H1 (cell line): ENCODE measurements at regions not wholly inside any gene's neighbourhood (a gene's known extent, or its start where the extent isn't known, plus 50 kb on each side); places are given as distances from the start of the nearest gene placed in this dataset.

Experiments used
- CBX5 ChIP-seq: fragments of 300-800, 300-1000 bp; sonication (generic); IDR thresholded peaks from 2 replicates; pipeline ENCODE4 v1.7.1; 2016; ENCODE audit warnings: antibody characterized with exemption, low read length, low read depth
- E2F6 ChIP-seq: IDR thresholded peaks from 2 replicates; pipeline ENCODE4 v1.6.1; 2012; ENCODE audit warnings: inconsistent platforms
- EP300 ChIP-seq, 2 experiments: IDR thresholded peaks; 1 replicate in 1 of 2; 2 replicates in 1 of 2; pipeline ENCODE4 v1.6.1; 2011 to 2012; ENCODE audit warnings: low read depth in 2 of 2, low read length in 2 of 2, mild to moderate bottlenecking in 2 of 2, borderline replicate concordance in 1 of 2, inconsistent platforms in 1 of 2, moderate library complexity in 1 of 2
- GTF2F1 ChIP-seq: IDR thresholded peaks from 2 replicates; pipeline ENCODE4 v1.6.1; 2012; ENCODE audit warnings: low read depth, low read length, improper control_type of control experiment, borderline replicate concordance
- KDM5A ChIP-seq: fragments of 200-600 bp; IDR thresholded peaks from 2 replicates; pipeline ENCODE4 v1.7.1; 2012; ENCODE audit warnings: mild to moderate bottlenecking, low read length, inconsistent platforms, mixed read lengths
- POLR2A ChIP-seq, 2 experiments: IDR thresholded peaks; 1 replicate in 1 of 2; 2 replicates in 1 of 2; pipeline ENCODE4 v1.6.1; 2011; ENCODE audit warnings: low read depth in 2 of 2, low read length in 2 of 2, mild to moderate bottlenecking in 2 of 2; ENCODE audit errors: control extremely low read depth in 1 of 2
- POLR2AphosphoS5 ChIP-seq: IDR thresholded peaks from 2 replicates; pipeline ENCODE4 v1.6.1; 2011; ENCODE audit warnings: low read depth, low read length
- TF ChIP-seq, protein P1 (sequence below), 3 experiments: IDR thresholded peaks; 1 replicate in 2 of 3; 2 replicates in 1 of 3; pipeline versions ENCODE4 v1.5.1 to v1.6.1; 2011; ENCODE audit warnings: low read length in 3 of 3, mild to moderate bottlenecking in 3 of 3, inconsistent platforms in 2 of 3, low read depth in 1 of 3, moderate library complexity in 1 of 3; ENCODE audit not compliant: insufficient read depth in 1 of 3; ENCODE audit errors: control extremely low read depth in 1 of 3

- no peak for TF ChIP-seq EP300 (IDR thresholded peaks at IDR 0.05; ENCODE audit: borderline replicate concordance in 1 of 2, low read depth in 2 of 2, low read length in 2 of 2)
- TF ChIP-seq, protein P1, sequence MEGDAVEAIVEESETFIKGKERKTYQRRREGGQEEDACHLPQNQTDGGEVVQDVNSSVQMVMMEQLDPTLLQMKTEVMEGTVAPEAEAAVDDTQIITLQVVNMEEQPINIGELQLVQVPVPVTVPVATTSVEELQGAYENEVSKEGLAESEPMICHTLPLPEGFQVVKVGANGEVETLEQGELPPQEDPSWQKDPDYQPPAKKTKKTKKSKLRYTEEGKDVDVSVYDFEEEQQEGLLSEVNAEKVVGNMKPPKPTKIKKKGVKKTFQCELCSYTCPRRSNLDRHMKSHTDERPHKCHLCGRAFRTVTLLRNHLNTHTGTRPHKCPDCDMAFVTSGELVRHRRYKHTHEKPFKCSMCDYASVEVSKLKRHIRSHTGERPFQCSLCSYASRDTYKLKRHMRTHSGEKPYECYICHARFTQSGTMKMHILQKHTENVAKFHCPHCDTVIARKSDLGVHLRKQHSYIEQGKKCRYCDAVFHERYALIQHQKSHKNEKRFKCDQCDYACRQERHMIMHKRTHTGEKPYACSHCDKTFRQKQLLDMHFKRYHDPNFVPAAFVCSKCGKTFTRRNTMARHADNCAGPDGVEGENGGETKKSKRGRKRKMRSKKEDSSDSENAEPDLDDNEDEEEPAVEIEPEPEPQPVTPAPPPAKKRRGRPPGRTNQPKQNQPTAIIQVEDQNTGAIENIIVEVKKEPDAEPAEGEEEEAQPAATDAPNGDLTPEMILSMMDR (IDR thresholded peaks at IDR 0.05; ENCODE audit: control extremely low read depth in 1 of 3, insufficient read depth in 1 of 3, low read depth in 1 of 3, low read length in 3 of 3) = no peak
- TF ChIP-seq POLR2A (IDR thresholded peaks at IDR 0.05; ENCODE audit: control extremely low read depth in 1 of 2, low read depth in 2 of 2, low read length in 2 of 2) = no peak
- no peak for TF ChIP-seq CBX5
- TF ChIP-seq KDM5A = no peak
- TF ChIP-seq POLR2AphosphoS5 = no peak
- TF ChIP-seq E2F6 = no peak
- TF ChIP-seq GTF2F1 = no peak
Measured at GRCh38 chr5:54616518-54617220, 99.1 kb downstream of the SNX18 start.
